ENCODE measurements at regions not wholly inside any gene's neighbourhood (a gene's known extent, or its start where the extent isn't known, plus 50 kb on each side); places are given as distances from the start of the nearest gene placed in this dataset.

- DNase-seq (ENCODE audit: low read depth), result no peak
Measured at GRCh38 chr18:49658823-49659404, 97.1 kb downstream of the LIPG start.

GRCh38 chr18:49656073-49656692 is 94.3 kb downstream of the LIPG start:
- DNase-seq (ENCODE audit: low read depth), result no peak

- DNase-seq (ENCODE audit: low read depth), result no peak
Measured at GRCh38 chr18:49655266-49656072, 93.6 kb downstream of the LIPG start.

- no peak for DNase-seq (ENCODE audit: low read depth)
Measured at GRCh38 chr18:49654347-49654746, 92.5 kb downstream of the LIPG start.

- DNase-seq (ENCODE audit: low read depth), result no peak
Measured at GRCh38 chr18:49652881-49653724, 91.2 kb downstream of the LIPG start.

GRCh38 chr18:49651033-49651432 is 89.2 kb downstream of the LIPG start:
- no peak for DNase-seq (ENCODE audit: low read depth)

GRCh38 chr18:49650426-49650891 is 88.6 kb downstream of the LIPG start:
- no peak for DNase-seq (ENCODE audit: low read depth)

GRCh38 chr18:49648811-49649210 is 87.0 kb downstream of the LIPG start:
- no peak for DNase-seq (ENCODE audit: low read depth)

Measured in GM04503 (cell line).